Activated CD8-positive, alpha-beta T cell treated with anti-CD3 and anti-CD28 coated beads for 36 hours (primary cell): ENCODE measurements at regions not wholly inside any gene's neighbourhood (a gene's known extent, or its start where the extent isn't known, plus 50 kb on each side); places are given as distances from the start of the nearest gene placed in this dataset.

Experiments used
- ATAC-seq: fragments of 200-7000 bp; cut with Tn5 transposase; one replicate; pipeline ENCODE4 v1.10.0; 2021; ENCODE audit warnings: mild to moderate bottlenecking, moderate library complexity
- CTCF ChIA-PET: fragments of 350-600 bp; sonication (Branson Sonifier 250); formaldehyde crosslinking; loops from one replicate; lab custom pipeline; 2021; ENCODE audit warnings: antibody characterized with exemption; lab: Charles Lee
- POLR2A ChIA-PET: fragments of 350-600 bp; sonication (Branson Sonifier 250); formaldehyde crosslinking; loops from one replicate; lab custom pipeline; 2021; ENCODE audit warnings: antibody characterized with exemption; lab: Charles Lee
- DNase-seq: peaks from one replicate; pipeline ENCODE4 v3.0.0-alpha.2; 2020
- H3K27ac Mint-ChIP-seq: one replicate; pipeline ENCODE4 v1.8.0; 2021; ENCODE audit warnings: mild to moderate bottlenecking, mixed read lengths
- H3K27me3 Mint-ChIP-seq: one replicate; pipeline ENCODE4 v1.8.0; 2021; ENCODE audit warnings: mixed read lengths
- H3K36me3 Mint-ChIP-seq: one replicate; pipeline ENCODE4 v1.8.0; 2021; ENCODE audit warnings: low read depth, mixed read lengths
- H3K4me1 Mint-ChIP-seq: one replicate; pipeline ENCODE4 v1.8.0; 2021; ENCODE audit warnings: low read depth, mixed read lengths
- H3K4me3 Mint-ChIP-seq: one replicate; pipeline ENCODE4 v1.8.0; 2021; ENCODE audit warnings: mild to moderate bottlenecking, moderate library complexity, mixed read lengths
- H3K9me3 Mint-ChIP-seq: one replicate; pipeline ENCODE4 v1.8.0; 2021; ENCODE audit warnings: mixed read lengths
- intact Hi-C: fragments of 100-400 bp; cut with micrococcal nuclease; formaldehyde crosslinking; loops from one replicate; pipeline ENCODE4 v1.10.0; 2022
- TF ChIP-seq, protein P1 (sequence below): fragments of 200-600 bp; IDR thresholded peaks from one replicate; pipeline ENCODE4 v1.8.0; 2022; ENCODE audit warnings: antibody characterized with exemption, mild to moderate bottlenecking

DNA sequence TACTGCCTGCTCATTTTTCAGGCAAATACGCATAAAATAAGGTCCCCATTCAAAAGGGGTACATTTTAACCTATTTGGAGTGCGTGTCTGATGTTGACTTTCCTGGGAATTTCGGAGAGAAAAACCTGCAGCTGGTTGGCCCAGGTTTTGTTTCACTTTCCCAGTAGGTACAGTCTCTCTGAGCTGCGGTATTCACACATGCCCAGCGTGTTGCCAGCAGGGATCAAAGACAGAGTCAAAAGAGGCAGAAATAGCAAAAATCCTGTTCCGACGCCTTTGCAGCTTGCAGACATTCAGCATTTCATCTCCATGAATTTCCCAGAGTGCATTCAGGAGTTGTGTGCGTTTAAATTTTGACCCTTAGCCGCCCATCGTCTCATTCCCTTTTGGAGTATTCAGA is 855.4 kb upstream of the CELF4 start:
- ChIA-PET CTCF (no interaction called here), POLR2A (no interaction called here)
- Mint-ChIP-seq H3K4me1 (no peaks in the 10 kb centered on the region), H3K27ac (no peak overlapping the region), H3K4me3 (no peak overlapping the region), H3K9me3 (no peaks in the 10 kb centered on the region), H3K36me3 (no peaks in the 10 kb centered on the region), H3K27me3 (no peaks in the 10 kb centered on the region)
- ATAC-seq (no peak), DNase-seq (no peak)
- TF ChIP-seq, protein P1, sequence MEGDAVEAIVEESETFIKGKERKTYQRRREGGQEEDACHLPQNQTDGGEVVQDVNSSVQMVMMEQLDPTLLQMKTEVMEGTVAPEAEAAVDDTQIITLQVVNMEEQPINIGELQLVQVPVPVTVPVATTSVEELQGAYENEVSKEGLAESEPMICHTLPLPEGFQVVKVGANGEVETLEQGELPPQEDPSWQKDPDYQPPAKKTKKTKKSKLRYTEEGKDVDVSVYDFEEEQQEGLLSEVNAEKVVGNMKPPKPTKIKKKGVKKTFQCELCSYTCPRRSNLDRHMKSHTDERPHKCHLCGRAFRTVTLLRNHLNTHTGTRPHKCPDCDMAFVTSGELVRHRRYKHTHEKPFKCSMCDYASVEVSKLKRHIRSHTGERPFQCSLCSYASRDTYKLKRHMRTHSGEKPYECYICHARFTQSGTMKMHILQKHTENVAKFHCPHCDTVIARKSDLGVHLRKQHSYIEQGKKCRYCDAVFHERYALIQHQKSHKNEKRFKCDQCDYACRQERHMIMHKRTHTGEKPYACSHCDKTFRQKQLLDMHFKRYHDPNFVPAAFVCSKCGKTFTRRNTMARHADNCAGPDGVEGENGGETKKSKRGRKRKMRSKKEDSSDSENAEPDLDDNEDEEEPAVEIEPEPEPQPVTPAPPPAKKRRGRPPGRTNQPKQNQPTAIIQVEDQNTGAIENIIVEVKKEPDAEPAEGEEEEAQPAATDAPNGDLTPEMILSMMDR, result no peak
- intact Hi-C loops, result no loop called here

DNA sequence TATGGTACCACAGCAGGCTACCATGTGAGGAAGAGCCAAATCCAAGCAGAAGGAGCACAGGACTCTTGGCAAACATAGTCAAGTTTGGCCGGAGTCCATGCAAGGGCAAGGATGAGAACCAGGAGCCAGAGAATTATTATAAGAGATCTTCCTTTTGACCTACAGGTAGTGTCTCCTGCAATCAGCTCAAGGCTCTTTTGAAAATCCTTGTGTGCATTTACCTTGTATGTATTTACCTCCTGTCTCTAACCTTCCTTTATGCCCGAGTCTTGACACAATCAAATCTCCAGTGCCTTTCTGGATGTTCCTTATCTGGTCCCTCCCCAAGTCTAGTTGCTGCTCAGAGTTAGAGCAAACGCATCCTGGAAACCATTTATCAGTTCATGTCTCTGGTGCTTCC is 855.0 kb upstream of the CELF4 start:
- ChIA-PET CTCF (no interaction called here), POLR2A (no interaction called here)
- H3K9me3 Mint-ChIP-seq, result no peaks in the 10 kb centered on the region
- ATAC-seq, result no peak
- no peaks in the 10 kb centered on the region for H3K4me1 Mint-ChIP-seq
- no peak overlapping the region for H3K27ac Mint-ChIP-seq
- H3K36me3 Mint-ChIP-seq, result no peaks in the 10 kb centered on the region
- TF ChIP-seq, protein P1, result no peak
- no peak for DNase-seq
- H3K27me3 Mint-ChIP-seq, result no peaks in the 10 kb centered on the region
- H3K4me3 Mint-ChIP-seq, result no peak overlapping the region
- intact Hi-C loops, result no loop called here

DNA sequence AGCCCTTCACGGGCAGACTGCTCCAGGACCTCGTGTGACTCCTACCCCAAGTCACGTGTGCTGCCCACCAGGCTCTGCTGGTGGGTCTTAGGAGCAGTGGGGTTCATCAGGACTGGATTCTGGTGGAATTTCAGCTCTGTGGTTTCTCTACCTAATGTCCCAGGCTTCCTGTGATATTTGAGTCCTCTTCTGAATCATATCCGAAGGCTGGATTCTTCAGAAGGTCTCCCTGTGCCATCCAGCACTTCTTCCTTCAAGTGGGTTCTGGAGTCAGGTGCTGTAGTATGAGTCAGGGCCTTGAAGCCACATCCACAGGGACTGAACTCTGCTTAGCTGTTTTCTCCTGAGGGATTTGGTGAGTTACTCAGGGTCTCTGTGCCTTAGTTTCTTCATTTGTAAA is 850.2 kb upstream of the CELF4 start:
- DNase-seq (no peak), ATAC-seq (no peak)
- intact Hi-C loops, result no loop called here
- Mint-ChIP-seq H3K27ac (no peak overlapping the region), H3K4me3 (no peak overlapping the region), H3K36me3 (no peaks in the 10 kb centered on the region), H3K27me3 (no peaks in the 10 kb centered on the region), H3K9me3 (no peaks in the 10 kb centered on the region), H3K4me1 (no peaks in the 10 kb centered on the region)
- ChIA-PET CTCF (no interaction called here), POLR2A (no interaction called here)
- TF ChIP-seq, protein P1, result no peak

GRCh38 chr18:38413193-38413592 is 847.6 kb upstream of the CELF4 start:
- no peaks in the 10 kb centered on the region for H3K9me3 Mint-ChIP-seq
- intact Hi-C loops, result no loop called here
- H3K36me3 Mint-ChIP-seq, result no peaks in the 10 kb centered on the region
- no peak overlapping the region for H3K4me3 Mint-ChIP-seq
- ATAC-seq (no peak), DNase-seq (no peak)
- ChIA-PET POLR2A (no interaction called here), CTCF (no interaction called here)
- H3K27me3 Mint-ChIP-seq, result no peaks in the 10 kb centered on the region
- TF ChIP-seq, protein P1, result no peak
- H3K27ac Mint-ChIP-seq, result no peak overlapping the region
- no peaks in the 10 kb centered on the region for H3K4me1 Mint-ChIP-seq

- intact Hi-C loops, result no loop called here
- Mint-ChIP-seq H3K27me3 (no peaks in the 10 kb centered on the region), H3K4me3 (no peak overlapping the region)
Observed at GRCh38 chr18:38406607-38407006, 841.0 kb upstream of the CELF4 start.

More at GRCh38 chr18:38406607-38407006, 841.0 kb upstream of the CELF4 start:
- Mint-ChIP-seq H3K4me1 (no peaks in the 10 kb centered on the region), H3K36me3 (no peaks in the 10 kb centered on the region), H3K27ac (no peak overlapping the region), H3K9me3 (peaks cover 5% of the 10 kb centered on the region)
- TF ChIP-seq, protein P1, result no peak
- ATAC-seq, result no peak
- POLR2A ChIA-PET, result no interaction called here
- no peak for DNase-seq
- CTCF ChIA-PET, result no interaction called here
